WTC11 (cell line): ENCODE measurements at regions not wholly inside any gene's neighbourhood (a gene's known extent, or its start where the extent isn't known, plus 50 kb on each side); places are given as distances from the start of the nearest gene placed in this dataset.

Experiments used
- ATF3 ChIP-seq: sonication (generic); formaldehyde crosslinking; conservative IDR thresholded peaks from 2 replicates; pipeline ENCODE4 v1.8.1; 2022; ENCODE audit warnings: mild to moderate bottlenecking, missing genetic modification reagents
- ETV6 ChIP-seq: sonication (generic); formaldehyde crosslinking; IDR thresholded peaks from 2 replicates; pipeline ENCODE4 v1.8.1; 2022; ENCODE audit warnings: mild to moderate bottlenecking, missing genetic modification reagents
- JUN ChIP-seq: sonication (generic); formaldehyde crosslinking; IDR thresholded peaks from 2 replicates; pipeline ENCODE4 v1.8.0; 2023; ENCODE audit warnings: mild to moderate bottlenecking, missing genetic modification reagents
- RELA ChIP-seq: sonication (generic); formaldehyde crosslinking; IDR thresholded peaks from 2 replicates; pipeline ENCODE4 v1.8.1; 2022; ENCODE audit warnings: missing genetic modification reagents, mild to moderate bottlenecking, borderline replicate concordance
- ZNF121 ChIP-seq: sonication (generic); formaldehyde crosslinking; IDR thresholded peaks from 2 replicates; pipeline ENCODE4 v1.8.0; 2023; ENCODE audit warnings: missing genetic modification reagents

- TF ChIP-seq RELA (CRISPR knock-in tag) (no peak), JUN (no peak), ATF3 (CRISPR knock-in tag) (no peak), ZNF121 (CRISPR knock-in tag) (no peak), ETV6 (CRISPR knock-in tag) (no peak)
Measured at GRCh38 chr16:63442246-63442645, 1406.0 kb upstream of the CDH8 start.
